Activated T-helper 17 cell treated with anti-CD3 and anti-CD28 coated beads, Interleukin-2, amount 50 U/mL, for 72 hours (primary cell): ENCODE measurements at regions not wholly inside any gene's neighbourhood (a gene's known extent, or its start where the extent isn't known, plus 50 kb on each side); places are given as distances from the start of the nearest gene placed in this dataset.
"Not testable (repeated sequence)": the region's sequence is repeated elsewhere in the genome, so short reads cannot be mapped to it uniquely, and the experiment has no call there.

Experiments
- ATAC-seq: fragments of 150-1000 bp; cut with Tn5 transposase; replicated peaks from 2 replicates; pipeline ENCODE4 v1.10.0; 2021; ENCODE audit warnings: mild to moderate bottlenecking, moderate library complexity
- H3K27ac Mint-ChIP-seq: one replicate; pipeline ENCODE4 v1.8.0; 2022; ENCODE audit warnings: mixed read lengths
- H3K27me3 Mint-ChIP-seq: one replicate; pipeline ENCODE4 v1.8.0; 2022; ENCODE audit warnings: mixed read lengths
- H3K36me3 Mint-ChIP-seq: one replicate; pipeline ENCODE4 v1.8.0; 2022; ENCODE audit warnings: low read depth, mild to moderate bottlenecking, mixed read lengths
- H3K4me1 Mint-ChIP-seq: one replicate; pipeline ENCODE4 v1.8.0; 2022; ENCODE audit warnings: mixed read lengths
- H3K4me3 Mint-ChIP-seq: one replicate; pipeline ENCODE4 v1.8.0; 2022; ENCODE audit warnings: mild to moderate bottlenecking, mixed read lengths
- H3K9me3 Mint-ChIP-seq: one replicate; pipeline ENCODE4 v1.8.0; 2022; ENCODE audit warnings: mixed read lengths

GRCh38 chrX:111041018-111041462, 55.0 kb upstream of the PAK3 start:
- no peak overlapping the region for H3K4me3 Mint-ChIP-seq
- no peak for ATAC-seq
- no peaks in the 10 kb centered on the region for H3K27me3 Mint-ChIP-seq
- H3K4me1 Mint-ChIP-seq, result peaks cover 4% of the 10 kb centered on the region
- H3K9me3 Mint-ChIP-seq, result no peaks in the 10 kb centered on the region
- no peaks in the 10 kb centered on the region for H3K36me3 Mint-ChIP-seq
- H3K27ac Mint-ChIP-seq, result no peak overlapping the region

DNA sequence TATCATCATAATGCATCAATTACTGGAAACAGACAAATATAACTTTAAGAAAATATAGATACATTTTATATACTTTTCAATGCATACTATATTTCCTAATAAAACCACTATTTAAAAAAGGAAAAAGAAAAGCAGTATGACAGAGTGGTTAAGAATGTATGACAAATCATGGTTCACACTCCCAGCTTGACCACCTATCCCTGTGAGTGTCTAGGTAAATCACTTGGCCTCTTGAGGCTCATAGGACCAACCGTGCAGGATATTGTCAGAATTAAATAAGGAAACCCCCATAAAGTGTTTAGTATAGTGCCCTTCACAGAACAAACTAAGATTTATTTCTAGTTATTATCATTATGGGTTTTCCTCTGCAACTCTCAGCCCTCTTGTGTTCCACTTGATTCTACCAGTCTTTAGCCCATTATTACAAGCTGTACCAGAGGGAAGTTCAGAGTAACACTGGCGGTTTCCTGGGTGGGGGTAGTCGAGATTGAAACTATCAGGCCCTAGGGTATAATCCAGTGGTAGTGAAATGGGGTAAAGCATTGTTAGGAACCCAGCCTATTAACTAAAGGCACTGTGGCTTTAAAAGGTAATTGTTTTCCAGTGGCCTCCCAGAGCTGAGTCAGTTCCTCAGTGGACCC, 55.5 kb upstream of the PAK3 start:
- ATAC-seq, result no peak
- Mint-ChIP-seq H3K4me3 (no peak overlapping the region), H3K4me1 (peaks cover 4% of the 10 kb centered on the region), H3K36me3 (no peaks in the 10 kb centered on the region), H3K27me3 (no peaks in the 10 kb centered on the region), H3K27ac (no peak overlapping the region), H3K9me3 (no peaks in the 10 kb centered on the region)

DNA sequence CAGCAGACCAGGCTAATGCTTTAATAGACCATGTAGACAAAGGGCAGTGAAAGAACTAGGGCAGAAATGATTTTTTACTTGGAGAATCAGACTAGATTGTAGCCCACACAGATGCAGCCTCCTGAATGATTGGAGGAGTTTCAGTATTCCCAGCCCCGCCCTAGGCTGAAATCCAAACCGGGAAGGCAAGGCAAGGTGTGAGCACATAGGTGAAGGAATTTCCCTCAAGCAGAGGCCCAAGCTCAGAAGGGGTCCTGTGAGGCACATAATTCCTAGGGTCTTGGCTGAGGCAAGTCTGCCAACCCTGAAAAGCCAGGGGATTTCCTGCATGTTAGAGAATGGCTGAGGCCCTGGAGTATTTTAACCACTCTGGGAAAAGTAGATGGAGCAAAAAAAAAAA, 56.4 kb upstream of the PAK3 start:
- H3K36me3 Mint-ChIP-seq, result no peaks in the 10 kb centered on the region
- no peaks in the 10 kb centered on the region for H3K9me3 Mint-ChIP-seq
- ATAC-seq, result no peak
- no peak overlapping the region for H3K4me3 Mint-ChIP-seq
- H3K27me3 Mint-ChIP-seq, result no peaks in the 10 kb centered on the region
- no peak overlapping the region for H3K27ac Mint-ChIP-seq
- H3K4me1 Mint-ChIP-seq, result peaks cover 4% of the 10 kb centered on the region

DNA sequence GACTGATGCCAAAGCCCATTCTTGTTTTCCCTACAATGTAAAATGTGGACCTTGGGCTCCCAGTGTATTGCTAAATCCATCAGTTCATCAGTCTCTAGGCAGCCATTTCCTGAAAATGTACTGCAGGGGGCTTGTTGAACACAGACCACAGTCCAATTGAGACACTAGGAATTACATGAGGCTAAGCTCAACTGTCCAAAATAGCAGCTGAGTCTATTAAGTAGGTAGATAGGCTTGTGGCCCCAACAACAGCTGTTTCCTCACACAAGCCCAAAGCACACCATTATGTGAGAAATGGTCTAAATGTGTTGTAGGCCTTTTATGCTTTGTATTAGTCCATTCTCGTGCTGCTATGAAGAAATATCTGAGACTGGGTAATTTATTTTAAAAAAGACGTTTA, 60.0 kb upstream of the PAK3 start:
- H3K27me3 Mint-ChIP-seq, result no peaks in the 10 kb centered on the region
- no peaks in the 10 kb centered on the region for H3K36me3 Mint-ChIP-seq
- no peak overlapping the region for H3K27ac Mint-ChIP-seq

GRCh38 chrX:111035256-111035655, 60.7 kb upstream of the PAK3 start:
- no peaks in the 10 kb centered on the region for H3K27me3 Mint-ChIP-seq
- H3K4me3 Mint-ChIP-seq, result no peak overlapping the region
- no peaks in the 10 kb centered on the region for H3K9me3 Mint-ChIP-seq
- H3K4me1 Mint-ChIP-seq, result no peaks in the 10 kb centered on the region
- H3K27ac Mint-ChIP-seq, result no peak overlapping the region
- no peaks in the 10 kb centered on the region for H3K36me3 Mint-ChIP-seq
- ATAC-seq, result no peak

More for the DNA sequence above, 60.0 kb upstream of the PAK3 start:
- Mint-ChIP-seq H3K9me3 (no peaks in the 10 kb centered on the region), H3K4me1 (no peaks in the 10 kb centered on the region), H3K4me3 (no peak overlapping the region)
- ATAC-seq, result no peak

- H3K4me1 Mint-ChIP-seq, H3K36me3 Mint-ChIP-seq, H3K9me3 Mint-ChIP-seq, H3K4me3 Mint-ChIP-seq, H3K27ac Mint-ChIP-seq, ATAC-seq, H3K27me3 Mint-ChIP-seq: not testable (repeated sequence)
These were observed 73.0 kb upstream of the PAK3 start for GRCh38 chrX:111022998-111023397.

- no peaks in the 10 kb centered on the region for H3K36me3 Mint-ChIP-seq
- no peaks in the 10 kb centered on the region for H3K9me3 Mint-ChIP-seq
- peaks cover 13% of the 10 kb centered on the region for H3K27me3 Mint-ChIP-seq
- no peak for ATAC-seq
- H3K4me1 Mint-ChIP-seq, result no peaks in the 10 kb centered on the region
- no peak overlapping the region for H3K27ac Mint-ChIP-seq
- H3K4me3 Mint-ChIP-seq, result no peak overlapping the region
These were observed 75.7 kb upstream of the PAK3 start for GRCh38 chrX:111020283-111020682.

GRCh38 chrX:111013778-111014455, 82.1 kb upstream of the PAK3 start:
- Mint-ChIP-seq H3K4me3 (no peak overlapping the region), H3K36me3 (no peaks in the 10 kb centered on the region), H3K9me3 (no peaks in the 10 kb centered on the region), H3K27ac (no peak overlapping the region), H3K27me3 (peaks cover 10% of the 10 kb centered on the region), H3K4me1 (no peaks in the 10 kb centered on the region)
- ATAC-seq, result no peak

DNA sequence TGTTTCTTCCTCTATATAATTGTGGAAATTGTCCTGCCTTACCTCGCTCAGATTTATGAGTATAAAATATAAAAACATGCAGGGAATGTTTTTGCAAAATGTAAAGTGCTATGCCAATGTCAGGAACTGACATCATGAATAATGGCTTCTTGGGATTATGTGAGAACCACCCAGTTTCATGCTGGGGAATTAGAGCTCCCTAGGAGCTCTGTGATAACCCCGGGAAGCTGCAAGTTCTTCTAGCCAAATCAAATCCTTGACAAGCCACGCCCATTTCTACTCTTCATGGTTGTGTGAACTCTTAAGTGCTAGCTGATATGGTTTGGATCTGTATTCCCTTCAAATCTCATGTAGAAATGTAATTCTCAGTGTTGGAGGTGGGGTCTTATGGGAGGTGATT, 85.9 kb upstream of the PAK3 start:
- H3K27me3 Mint-ChIP-seq, result peaks cover 6% of the 10 kb centered on the region
- no peak for ATAC-seq

GRCh38 chrX:111009256-111009655, 86.7 kb upstream of the PAK3 start:
- H3K36me3 Mint-ChIP-seq, result no peaks in the 10 kb centered on the region
- H3K9me3 Mint-ChIP-seq, result no peaks in the 10 kb centered on the region
- H3K27ac Mint-ChIP-seq, result no peak overlapping the region
- no peak for ATAC-seq
- peaks cover 6% of the 10 kb centered on the region for H3K27me3 Mint-ChIP-seq
- H3K4me3 Mint-ChIP-seq, result no peak overlapping the region
- H3K4me1 Mint-ChIP-seq, result no peaks in the 10 kb centered on the region

More for the DNA sequence above, 85.9 kb upstream of the PAK3 start:
- Mint-ChIP-seq H3K9me3 (no peaks in the 10 kb centered on the region), H3K4me3 (no peak overlapping the region), H3K27ac (no peak overlapping the region), H3K36me3 (no peaks in the 10 kb centered on the region), H3K4me1 (no peaks in the 10 kb centered on the region)

DNA sequence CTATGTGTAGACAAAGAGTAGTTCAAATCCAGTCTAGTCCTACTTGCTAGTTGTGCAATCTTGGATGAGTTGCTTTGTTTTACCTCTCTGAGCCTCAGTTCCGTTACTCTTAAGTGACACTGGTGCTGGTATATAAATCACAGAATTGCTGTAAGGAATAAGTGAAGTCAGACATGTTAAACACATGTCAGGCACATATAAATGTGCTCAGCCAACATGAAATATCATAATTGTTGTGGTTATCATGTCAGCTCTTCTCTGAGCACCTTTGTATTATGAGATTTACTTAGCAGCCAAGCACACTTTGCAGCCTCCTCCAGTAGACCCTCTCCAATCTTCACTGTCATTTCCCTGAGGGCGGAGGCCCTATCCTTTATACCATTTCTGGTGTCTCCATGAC, 87.9 kb upstream of the PAK3 start:
- no peaks in the 10 kb centered on the region for H3K4me1 Mint-ChIP-seq
- ATAC-seq, result no peak
- H3K9me3 Mint-ChIP-seq, result no peaks in the 10 kb centered on the region
- no peak overlapping the region for H3K27ac Mint-ChIP-seq
- peaks cover 8% of the 10 kb centered on the region for H3K27me3 Mint-ChIP-seq
- no peaks in the 10 kb centered on the region for H3K36me3 Mint-ChIP-seq
- H3K4me3 Mint-ChIP-seq, result no peak overlapping the region

DNA sequence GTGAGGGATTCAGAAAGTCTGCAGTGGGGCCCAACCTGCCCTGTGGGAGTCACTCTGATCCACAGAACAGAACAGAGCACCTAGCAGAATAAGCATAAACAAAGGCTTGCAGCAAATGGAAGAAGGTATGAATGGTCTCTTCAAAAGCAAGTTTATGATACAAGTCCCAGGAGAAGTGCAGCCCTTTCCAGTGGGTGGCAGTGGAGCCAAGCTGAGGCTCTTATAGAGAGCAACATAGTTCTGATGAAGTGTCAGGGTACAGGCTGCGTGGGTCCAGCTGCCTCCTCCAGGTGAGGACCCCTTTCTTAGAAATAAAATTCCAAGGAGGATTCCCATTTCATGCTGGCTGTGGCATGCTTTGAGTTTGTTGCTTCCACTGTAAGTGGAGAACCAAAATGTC, 88.8 kb upstream of the PAK3 start:
- H3K27ac Mint-ChIP-seq, result no peak overlapping the region
- H3K9me3 Mint-ChIP-seq, result no peaks in the 10 kb centered on the region
- peaks cover 8% of the 10 kb centered on the region for H3K27me3 Mint-ChIP-seq
- no peak for ATAC-seq
- no peak overlapping the region for H3K4me3 Mint-ChIP-seq
- H3K36me3 Mint-ChIP-seq, result no peaks in the 10 kb centered on the region
- no peaks in the 10 kb centered on the region for H3K4me1 Mint-ChIP-seq

- Mint-ChIP-seq H3K4me3 (no peak overlapping the region), H3K9me3 (no peaks in the 10 kb centered on the region), H3K4me1 (no peaks in the 10 kb centered on the region), H3K27me3 (peaks cover 8% of the 10 kb centered on the region), H3K36me3 (no peaks in the 10 kb centered on the region), H3K27ac (no peak overlapping the region)
- ATAC-seq, result no peak
These were observed 89.9 kb upstream of the PAK3 start for GRCh38 chrX:111006116-111006515.

DNA sequence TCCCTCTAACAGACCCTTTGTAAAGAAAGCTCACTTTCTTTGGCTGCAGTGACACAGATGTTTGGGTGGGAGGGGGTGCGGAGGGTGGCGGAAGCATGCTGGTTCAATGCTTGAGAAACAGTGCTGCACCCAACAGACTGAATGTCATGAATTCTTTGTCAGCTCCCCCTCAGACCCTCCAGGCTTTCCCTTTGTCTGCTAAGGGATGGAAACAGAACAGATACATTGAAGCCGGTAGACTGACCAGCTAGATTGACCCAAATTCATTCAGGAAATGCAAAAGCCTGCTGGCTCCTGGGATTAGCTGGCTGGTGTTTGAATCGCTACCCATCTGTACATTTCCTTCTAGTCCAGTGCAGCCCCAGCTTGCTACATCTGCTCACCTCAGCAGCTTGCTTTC, 90.8 kb upstream of the PAK3 start:
- no peak overlapping the region for H3K4me3 Mint-ChIP-seq
- no peaks in the 10 kb centered on the region for H3K36me3 Mint-ChIP-seq
- ATAC-seq, result no peak
- no peaks in the 10 kb centered on the region for H3K9me3 Mint-ChIP-seq
- H3K4me1 Mint-ChIP-seq, result no peaks in the 10 kb centered on the region
- no peak overlapping the region for H3K27ac Mint-ChIP-seq
- peaks cover 12% of the 10 kb centered on the region for H3K27me3 Mint-ChIP-seq

GRCh38 chrX:111003118-111003517, 92.9 kb upstream of the PAK3 start:
- Mint-ChIP-seq H3K4me3 (no peak overlapping the region), H3K9me3 (no peaks in the 10 kb centered on the region), H3K36me3 (no peaks in the 10 kb centered on the region), H3K27ac (no peak overlapping the region), H3K4me1 (no peaks in the 10 kb centered on the region), H3K27me3 (peaks cover 6% of the 10 kb centered on the region)
- no peak for ATAC-seq
